SK-N-SH (cell line): ENCODE measurements at regions not wholly inside any gene's neighbourhood (a gene's known extent, or its start where the extent isn't known, plus 50 kb on each side); places are given as distances from the start of the nearest gene placed in this dataset.
"Not testable (repeated sequence)": the region's sequence is repeated elsewhere in the genome, so short reads cannot be mapped to it uniquely, and the experiment has no call there.

Experiments
- CTCF ChIA-PET: fragments of 300-600, 350-600 bp; formaldehyde crosslinking; extraction: SDS; loops from one replicate; lab custom pipeline; 2021; lab: Yijun Ruan, JAX
- POLR2A ChIA-PET: fragments of 350-600 bp; sonication (Branson Sonifier 250); formaldehyde crosslinking; extraction: SDS; loops from one replicate; lab custom pipeline; 2020; ENCODE audit warnings: antibody characterized with exemption, inconsistent platforms; lab: Yijun Ruan, JAX
- DNase-seq: peaks from one replicate; pipeline ENCODE4 v3.0.0; 2012
- H2AFZ ChIP-seq: fragments of 200-600 bp; sonication (generic); 2 replicates; pipeline ENCODE4 v1.8.1; 2016; ENCODE audit warnings: antibody characterized with exemption, mild to moderate bottlenecking, low read depth
- H3F3A ChIP-seq: fragments of 200-600 bp; sonication (generic); replicated peaks from 2 replicates; pipeline ENCODE3; 2016; ENCODE audit warnings: antibody characterized with exemption, mild to moderate bottlenecking; ENCODE audit not compliant: insufficient read depth
- H3K27ac ChIP-seq, 2 experiments: fragments of 200-500 bp in 1 of 2; fragments of 200-600 bp in 1 of 2; sonication (Bioruptor generic) in 1 of 2; sonication (generic), shearing (Covaris generic) in 1 of 2; 2 replicates each; pipeline versions ENCODE4 v1.5.1 to v1.6.1; 2014 to 2016; ENCODE audit warnings: low read depth in 2 of 2, inconsistent platforms in 1 of 2, low read length in 1 of 2, mild to moderate bottlenecking in 1 of 2, mixed read lengths in 1 of 2
- H3K27me3 ChIP-seq: fragments of 200-600 bp; sonication (generic), shearing (Covaris generic); 2 replicates; pipeline ENCODE4 v1.6.1; 2016; ENCODE audit warnings: mixed run types; ENCODE audit not compliant: insufficient read depth
- H3K36me3 ChIP-seq, 2 experiments: fragments of 200-500 bp in 1 of 2; fragments of 200-600 bp in 1 of 2; sonication (Bioruptor generic) in 1 of 2; sonication (generic) in 1 of 2; replicated peaks in 1 of 2; 2 replicates each; pipeline versions ENCODE3 to v1.5.1; 2014 to 2016; ENCODE audit warnings: low read length in 1 of 2, mild to moderate bottlenecking in 1 of 2; ENCODE audit not compliant: insufficient read depth in 2 of 2, control insufficient read depth in 1 of 2
- H3K4me1 ChIP-seq, 2 experiments: fragments of 200-500 bp in 1 of 2; fragments of 200-600 bp in 1 of 2; sonication (Bioruptor generic) in 1 of 2; sonication (generic), shearing (Covaris generic) in 1 of 2; 2 replicates each; pipeline versions ENCODE4 v1.5.1 to v1.6.1; 2014 to 2016; ENCODE audit warnings: low read depth in 1 of 2, low read length in 1 of 2, mixed run types in 1 of 2; ENCODE audit not compliant: insufficient read depth in 2 of 2, control insufficient read depth in 1 of 2
- H3K4me2 ChIP-seq: fragments of 200-600 bp; sonication (generic), shearing (Covaris generic); 2 replicates; pipeline ENCODE4 v1.6.1; 2017; ENCODE audit warnings: mixed run types
- H3K4me3 ChIP-seq, 2 experiments: fragments of 200-500 bp in 1 of 2; fragments of 200-600 bp in 1 of 2; sonication (Bioruptor generic) in 1 of 2; sonication (generic), shearing (Covaris generic) in 1 of 2; 2 replicates each; pipeline versions ENCODE4 v1.5.1 to v1.8.1; 2014 to 2016; ENCODE audit warnings: low read depth in 2 of 2, inconsistent platforms in 1 of 2, low read length in 1 of 2, mild to moderate bottlenecking in 1 of 2, mixed read lengths in 1 of 2, moderate library complexity in 1 of 2
- H3K79me2 ChIP-seq: fragments of 200-600 bp; sonication (generic); 2 replicates; pipeline ENCODE4 v1.8.1; 2017; ENCODE audit warnings: mild to moderate bottlenecking; ENCODE audit not compliant: insufficient read depth
- H3K9ac ChIP-seq: fragments of 200-600 bp; sonication (generic); 2 replicates; pipeline ENCODE4 v1.6.1; 2017; ENCODE audit warnings: mixed run types
- H3K9me2 ChIP-seq: fragments of 200-600 bp; sonication (generic); 2 replicates; pipeline ENCODE4 v1.6.1; 2017; ENCODE audit warnings: mixed run types
- H3K9me3 ChIP-seq: fragments of 200-600 bp; sonication (generic); 2 replicates; pipeline ENCODE4 v1.6.1; 2017; ENCODE audit warnings: mixed run types, mild to moderate bottlenecking, moderate library complexity
- H4K20me1 ChIP-seq: fragments of 200-600 bp; sonication (generic); 2 replicates; pipeline ENCODE4 v1.6.1; 2017; ENCODE audit warnings: mild to moderate bottlenecking, mixed run types; ENCODE audit not compliant: insufficient read depth
- CHD2 ChIP-seq: fragments of 150-350 bp; IDR thresholded peaks from 2 replicates; pipeline ENCODE4 v1.6.1; 2018; ENCODE audit warnings: low read length; ENCODE audit not compliant: partially characterized antibody
- ELF1 ChIP-seq: IDR thresholded peaks from 2 replicates; pipeline ENCODE4 v1.4.0; 2012
- FOSL2 ChIP-seq: IDR thresholded peaks from 2 replicates; pipeline ENCODE4 v1.4.0; 2012; ENCODE audit warnings: low read depth, mild to moderate bottlenecking, moderate library complexity, borderline replicate concordance
- FOXM1 ChIP-seq: IDR thresholded peaks from 2 replicates; pipeline ENCODE4 v1.4.0; 2012; ENCODE audit warnings: low read depth, mild to moderate bottlenecking
- GABPA ChIP-seq: IDR thresholded peaks from 2 replicates; pipeline ENCODE4 v1.4.0; 2012; ENCODE audit warnings: low read depth, mild to moderate bottlenecking
- JUND ChIP-seq: IDR thresholded peaks from 2 replicates; pipeline ENCODE4 v1.4.0; 2012
- NRF1 ChIP-seq: IDR thresholded peaks from 2 replicates; pipeline ENCODE4 v1.6.1; 2012; ENCODE audit warnings: low read depth, mild to moderate bottlenecking, low read length
- RCOR1 ChIP-seq: fragments of 150-350 bp; IDR thresholded peaks from 2 replicates; pipeline ENCODE4 v1.6.1; 2017; ENCODE audit warnings: antibody characterized with exemption, low read length
- RXRA ChIP-seq: IDR thresholded peaks from 2 replicates; pipeline ENCODE4 v1.4.0; 2012; ENCODE audit warnings: low read depth, mild to moderate bottlenecking, borderline replicate concordance
- SIN3A ChIP-seq: IDR thresholded peaks from 2 replicates; pipeline ENCODE4 v1.6.1; 2012; ENCODE audit warnings: low read depth, mild to moderate bottlenecking, low read length, moderate library complexity, borderline replicate concordance
- TCF12 ChIP-seq: IDR thresholded peaks from 2 replicates; pipeline ENCODE4 v1.4.0; 2012
- YY1 ChIP-seq: IDR thresholded peaks from 2 replicates; pipeline ENCODE4 v1.4.0; 2012; ENCODE audit warnings: low read depth, mild to moderate bottlenecking
- WGBS: methylation state at CpG from one replicate; pipeline ENCODE4 v1.1.6; 2017; ENCODE audit warnings: low lambda C conversion rate; 5-methylcytosine and 5-hydroxymethylcytosine counted together
- TF ChIP-seq, protein P1 (sequence below): IDR thresholded peaks from 2 replicates; pipeline ENCODE4; 2012
- TF ChIP-seq, protein P2 (sequence below): IDR thresholded peaks from 2 replicates; pipeline ENCODE4 v1.6.1; 2012; ENCODE audit warnings: mild to moderate bottlenecking, low read depth, low read length, moderate library complexity

DNA sequence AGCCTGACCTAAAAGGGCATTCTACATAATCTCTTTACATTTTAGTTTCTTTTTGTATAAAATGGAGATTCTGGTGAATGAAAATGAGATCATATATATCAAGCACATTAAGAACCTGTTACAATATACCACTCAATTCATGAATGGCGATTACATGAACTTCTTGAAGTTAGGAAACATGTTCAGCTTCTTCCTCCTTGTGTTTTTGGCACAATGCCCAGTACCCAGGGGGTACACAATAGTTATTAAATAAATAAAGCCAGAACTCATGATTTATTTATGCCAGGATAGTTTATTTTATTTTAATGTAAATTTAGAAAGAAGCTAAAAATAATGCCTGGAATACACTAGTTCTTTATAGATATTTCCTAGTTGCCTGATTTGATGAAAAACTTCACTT is 186.0 kb upstream of the PTGFR start:
- H3K9ac ChIP-seq: no peak overlapping the region
- H3K36me3 ChIP-seq: no peaks in the 10 kb centered on the region
- no peak overlapping the region for H3K27ac ChIP-seq
- DNase-seq: no peak
- no peaks in the 10 kb centered on the region for H3K79me2 ChIP-seq
- ChIA-PET POLR2A (no interaction called here), CTCF (no interaction called here)
- TF ChIP-seq FOXM1 (no peak), CHD2 (no peak), SIN3A (no peak), FOSL2 (no peak), JUND (no peak), ELF1 (no peak), RXRA (no peak), GABPA (no peak), RCOR1 (no peak), NRF1 (no peak), TCF12 (no peak), YY1 (no peak)
- TF ChIP-seq, protein P1, sequence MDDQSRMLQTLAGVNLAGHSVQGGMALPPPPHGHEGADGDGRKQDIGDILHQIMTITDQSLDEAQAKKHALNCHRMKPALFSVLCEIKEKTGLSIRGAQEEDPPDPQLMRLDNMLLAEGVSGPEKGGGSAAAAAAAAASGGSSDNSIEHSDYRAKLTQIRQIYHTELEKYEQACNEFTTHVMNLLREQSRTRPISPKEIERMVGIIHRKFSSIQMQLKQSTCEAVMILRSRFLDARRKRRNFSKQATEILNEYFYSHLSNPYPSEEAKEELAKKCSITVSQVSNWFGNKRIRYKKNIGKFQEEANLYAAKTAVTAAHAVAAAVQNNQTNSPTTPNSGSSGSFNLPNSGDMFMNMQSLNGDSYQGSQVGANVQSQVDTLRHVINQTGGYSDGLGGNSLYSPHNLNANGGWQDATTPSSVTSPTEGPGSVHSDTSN: no peak
- TF ChIP-seq, protein P2, sequence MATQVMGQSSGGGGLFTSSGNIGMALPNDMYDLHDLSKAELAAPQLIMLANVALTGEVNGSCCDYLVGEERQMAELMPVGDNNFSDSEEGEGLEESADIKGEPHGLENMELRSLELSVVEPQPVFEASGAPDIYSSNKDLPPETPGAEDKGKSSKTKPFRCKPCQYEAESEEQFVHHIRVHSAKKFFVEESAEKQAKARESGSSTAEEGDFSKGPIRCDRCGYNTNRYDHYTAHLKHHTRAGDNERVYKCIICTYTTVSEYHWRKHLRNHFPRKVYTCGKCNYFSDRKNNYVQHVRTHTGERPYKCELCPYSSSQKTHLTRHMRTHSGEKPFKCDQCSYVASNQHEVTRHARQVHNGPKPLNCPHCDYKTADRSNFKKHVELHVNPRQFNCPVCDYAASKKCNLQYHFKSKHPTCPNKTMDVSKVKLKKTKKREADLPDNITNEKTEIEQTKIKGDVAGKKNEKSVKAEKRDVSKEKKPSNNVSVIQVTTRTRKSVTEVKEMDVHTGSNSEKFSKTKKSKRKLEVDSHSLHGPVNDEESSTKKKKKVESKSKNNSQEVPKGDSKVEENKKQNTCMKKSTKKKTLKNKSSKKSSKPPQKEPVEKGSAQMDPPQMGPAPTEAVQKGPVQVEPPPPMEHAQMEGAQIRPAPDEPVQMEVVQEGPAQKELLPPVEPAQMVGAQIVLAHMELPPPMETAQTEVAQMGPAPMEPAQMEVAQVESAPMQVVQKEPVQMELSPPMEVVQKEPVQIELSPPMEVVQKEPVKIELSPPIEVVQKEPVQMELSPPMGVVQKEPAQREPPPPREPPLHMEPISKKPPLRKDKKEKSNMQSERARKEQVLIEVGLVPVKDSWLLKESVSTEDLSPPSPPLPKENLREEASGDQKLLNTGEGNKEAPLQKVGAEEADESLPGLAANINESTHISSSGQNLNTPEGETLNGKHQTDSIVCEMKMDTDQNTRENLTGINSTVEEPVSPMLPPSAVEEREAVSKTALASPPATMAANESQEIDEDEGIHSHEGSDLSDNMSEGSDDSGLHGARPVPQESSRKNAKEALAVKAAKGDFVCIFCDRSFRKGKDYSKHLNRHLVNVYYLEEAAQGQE: no peak
- no peaks in the 10 kb centered on the region for H3K4me1 ChIP-seq
- no peak overlapping the region for H3K4me2 ChIP-seq
- no peak overlapping the region for H3K4me3 ChIP-seq
- no peaks in the 10 kb centered on the region for H3K9me2 ChIP-seq
- WGBS: 88% methylated on average over 1 of the region's 1 CpG
- H3K9me3 ChIP-seq: no peaks in the 10 kb centered on the region
- H4K20me1 ChIP-seq: no peaks in the 10 kb centered on the region
- H3K27me3 ChIP-seq: no peaks in the 10 kb centered on the region
- no peak overlapping the region for H2AFZ ChIP-seq
- no peaks in the 10 kb centered on the region for H3F3A ChIP-seq

- H3K9ac ChIP-seq, H3F3A ChIP-seq, H3K9me2 ChIP-seq, POLR2A ChIA-PET, DNase-seq, H3K79me2 ChIP-seq, H3K27me3 ChIP-seq, H4K20me1 ChIP-seq, H3K4me1 ChIP-seq, H3K36me3 ChIP-seq, H2AFZ ChIP-seq, H3K9me3 ChIP-seq, H3K4me2 ChIP-seq, H3K4me3 ChIP-seq, H3K27ac ChIP-seq, CTCF ChIA-PET: not testable (repeated sequence)
- WGBS: 66% methylated on average over 7 of the region's 11 CpGs
Observed at GRCh38 chr1:78310261-78310660, 180.5 kb upstream of the PTGFR start.
